Esophagus muscularis mucosa (tissue), 4 donors: ENCODE measurements at regions not wholly inside any gene's neighbourhood (a gene's known extent, or its start where the extent isn't known, plus 50 kb on each side); places are given as distances from the start of the nearest gene placed in this dataset.

ENCODE experiments used
- EP300 ChIP-seq: sonication (generic); formaldehyde crosslinking; IDR thresholded peaks from one replicate; pipeline ENCODE4 v1.6.1; 2017; ENCODE audit warnings: antibody characterized with exemption
- POLR2A ChIP-seq: fragments of 450-650 bp; IDR thresholded peaks from one replicate; pipeline ENCODE4 v1.6.1; 2017; ENCODE audit warnings: antibody characterized with exemption, moderate library complexity, mild to moderate bottlenecking, low read depth
- TF ChIP-seq, protein P1 (sequence below), 3 experiments: fragments of 200-600 bp in 2 of 3; fragments of 450-650 bp in 1 of 3; sonication (generic) in 2 of 3; IDR thresholded peaks; one replicate each; pipeline ENCODE4 v1.5.1; 2017 to 2019; ENCODE audit warnings: antibody characterized with exemption in 3 of 3, mild to moderate bottlenecking in 2 of 3, moderate library complexity in 1 of 3

DNA sequence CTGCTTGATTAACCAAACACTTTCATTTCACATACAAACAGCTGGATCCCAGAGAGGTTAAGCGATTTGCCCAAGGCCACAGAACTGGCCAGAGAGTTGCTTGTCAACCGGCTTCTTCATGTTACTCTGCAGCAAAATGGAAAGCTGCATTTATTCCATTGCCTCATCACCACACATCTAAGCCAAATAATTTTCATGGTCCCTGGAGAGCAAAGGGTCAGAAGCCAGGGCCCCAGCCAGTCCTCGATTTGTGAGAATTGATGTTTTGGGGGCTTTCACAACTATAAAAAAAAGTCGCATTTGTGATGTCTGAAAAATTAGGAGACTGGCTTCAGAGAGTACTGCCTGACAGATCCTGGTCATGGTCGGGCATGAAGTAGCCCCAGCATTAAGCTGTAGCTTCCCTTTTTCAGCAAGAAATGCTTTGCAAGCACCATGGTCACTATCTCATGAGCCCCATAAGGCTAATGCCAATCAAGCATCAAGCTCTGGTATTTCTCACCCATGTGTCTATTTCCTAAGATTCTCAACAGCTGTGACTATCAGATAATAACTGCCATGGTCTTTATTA is 95.8 kb downstream of the BANF2 start:
- TF ChIP-seq, protein P1, sequence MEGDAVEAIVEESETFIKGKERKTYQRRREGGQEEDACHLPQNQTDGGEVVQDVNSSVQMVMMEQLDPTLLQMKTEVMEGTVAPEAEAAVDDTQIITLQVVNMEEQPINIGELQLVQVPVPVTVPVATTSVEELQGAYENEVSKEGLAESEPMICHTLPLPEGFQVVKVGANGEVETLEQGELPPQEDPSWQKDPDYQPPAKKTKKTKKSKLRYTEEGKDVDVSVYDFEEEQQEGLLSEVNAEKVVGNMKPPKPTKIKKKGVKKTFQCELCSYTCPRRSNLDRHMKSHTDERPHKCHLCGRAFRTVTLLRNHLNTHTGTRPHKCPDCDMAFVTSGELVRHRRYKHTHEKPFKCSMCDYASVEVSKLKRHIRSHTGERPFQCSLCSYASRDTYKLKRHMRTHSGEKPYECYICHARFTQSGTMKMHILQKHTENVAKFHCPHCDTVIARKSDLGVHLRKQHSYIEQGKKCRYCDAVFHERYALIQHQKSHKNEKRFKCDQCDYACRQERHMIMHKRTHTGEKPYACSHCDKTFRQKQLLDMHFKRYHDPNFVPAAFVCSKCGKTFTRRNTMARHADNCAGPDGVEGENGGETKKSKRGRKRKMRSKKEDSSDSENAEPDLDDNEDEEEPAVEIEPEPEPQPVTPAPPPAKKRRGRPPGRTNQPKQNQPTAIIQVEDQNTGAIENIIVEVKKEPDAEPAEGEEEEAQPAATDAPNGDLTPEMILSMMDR (IDR thresholded peaks at IDR 0.05), result no peak
- no peak for TF ChIP-seq POLR2A
- TF ChIP-seq EP300, result no peak
